GM23248 (cell line): ENCODE measurements at regions not wholly inside any gene's neighbourhood (a gene's known extent, or its start where the extent isn't known, plus 50 kb on each side); places are given as distances from the start of the nearest gene placed in this dataset.

Experiments
- EZH2 ChIP-seq: fragments of 200-600 bp; sonication (generic); IDR thresholded peaks from 2 replicates; pipeline ENCODE4 v1.6.1; 2018; ENCODE audit warnings: antibody characterized with exemption, mild to moderate bottlenecking; ENCODE audit not compliant: insufficient read depth, poor library complexity, severe bottlenecking
- EZH2phosphoT487 ChIP-seq: fragments of 200-600 bp; sonication (generic); IDR thresholded peaks from 2 replicates; pipeline ENCODE4 v1.6.1; 2018; ENCODE audit warnings: antibody characterized with exemption, moderate library complexity, mild to moderate bottlenecking, low read depth; ENCODE audit not compliant: insufficient read depth

GRCh38 chr1:244165701-244166100 is 114.6 kb downstream of the ZBTB18 start:
- TF ChIP-seq EZH2 = no peak
- TF ChIP-seq EZH2phosphoT487 = no peak
